Daoy (cell line): ENCODE measurements at regions not wholly inside any gene's neighbourhood (a gene's known extent, or its start where the extent isn't known, plus 50 kb on each side); places are given as distances from the start of the nearest gene placed in this dataset.
"Not testable (repeated sequence)": the region's sequence is repeated elsewhere in the genome, so short reads cannot be mapped to it uniquely, and the experiment has no call there.

ENCODE experiments used
- DNase-seq: peaks from one replicate; pipeline ENCODE4 v3.0.0-alpha.2; 2015; ENCODE audit warnings: low read depth

DNA sequence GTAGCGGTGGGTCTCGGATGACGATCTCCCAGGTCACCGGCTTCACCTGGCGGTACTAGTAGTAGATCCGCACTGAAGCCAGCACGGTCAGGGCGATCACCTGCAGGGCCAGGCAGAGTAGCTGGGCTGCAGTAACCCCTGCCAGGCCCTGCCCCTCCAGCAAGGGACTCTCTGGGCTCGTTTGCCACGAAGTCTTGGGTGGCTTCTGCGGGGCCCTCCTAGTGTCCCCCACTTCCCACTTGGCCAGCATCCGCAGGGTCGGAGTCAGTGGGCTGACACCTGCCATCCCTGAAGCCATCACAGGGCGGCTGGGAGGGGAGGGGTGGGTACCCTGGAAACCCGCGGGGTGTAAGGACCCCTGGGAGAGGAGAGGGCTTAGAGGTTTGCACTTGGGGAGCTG is 214.0 kb downstream of the OR4C45 start:
- no peak for DNase-seq

DNA sequence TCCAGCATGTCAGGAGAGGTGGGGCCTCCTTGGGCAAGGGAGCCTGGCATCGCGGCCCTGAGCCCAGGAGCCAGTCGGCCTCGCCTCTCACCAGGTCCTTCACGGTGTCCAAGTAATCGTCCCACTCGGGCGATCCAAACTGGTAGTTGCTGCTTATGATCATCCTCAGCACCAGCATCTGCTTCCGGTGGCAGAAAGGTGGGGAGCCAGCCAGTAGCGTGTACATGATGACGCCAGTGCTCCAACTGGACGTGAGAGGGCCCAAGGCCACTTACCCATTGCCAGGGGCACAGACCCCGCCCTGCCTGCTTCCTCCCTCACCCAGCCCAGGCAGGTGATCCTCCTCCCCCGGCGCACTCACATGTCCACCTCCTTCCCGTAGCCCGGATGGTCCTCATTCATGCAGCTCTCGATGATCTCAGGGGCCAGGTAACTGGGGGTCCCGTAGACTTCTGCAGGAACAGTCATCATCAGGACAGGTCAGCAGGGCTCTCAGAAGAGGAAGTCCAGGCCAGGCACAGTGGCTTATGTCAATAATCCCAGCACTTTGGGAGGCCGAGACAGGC is 214.7 kb downstream of the OR4C45 start:
- DNase-seq = no peak

DNA sequence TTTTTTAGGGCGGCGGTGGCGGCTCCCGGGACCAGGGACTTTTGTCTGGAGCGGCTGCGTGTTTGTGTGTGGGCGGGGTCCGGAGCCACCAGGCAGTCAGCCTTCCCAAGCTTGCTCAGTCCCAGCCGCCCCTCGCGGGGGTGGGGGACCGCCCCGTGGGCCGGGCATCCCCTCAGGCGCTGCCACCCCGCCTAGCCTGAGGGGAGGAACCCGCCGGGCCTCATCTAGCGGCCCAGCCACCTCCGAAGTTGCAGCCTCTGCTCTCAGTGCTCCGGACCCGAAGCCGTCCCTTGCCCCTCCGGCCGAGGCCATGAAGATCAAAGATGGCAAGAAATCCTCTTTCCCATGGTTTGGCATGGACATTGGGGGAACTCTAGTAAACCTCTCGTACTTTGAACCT is 235.2 kb downstream of the OR4C45 start:
- no peak for DNase-seq

DNA sequence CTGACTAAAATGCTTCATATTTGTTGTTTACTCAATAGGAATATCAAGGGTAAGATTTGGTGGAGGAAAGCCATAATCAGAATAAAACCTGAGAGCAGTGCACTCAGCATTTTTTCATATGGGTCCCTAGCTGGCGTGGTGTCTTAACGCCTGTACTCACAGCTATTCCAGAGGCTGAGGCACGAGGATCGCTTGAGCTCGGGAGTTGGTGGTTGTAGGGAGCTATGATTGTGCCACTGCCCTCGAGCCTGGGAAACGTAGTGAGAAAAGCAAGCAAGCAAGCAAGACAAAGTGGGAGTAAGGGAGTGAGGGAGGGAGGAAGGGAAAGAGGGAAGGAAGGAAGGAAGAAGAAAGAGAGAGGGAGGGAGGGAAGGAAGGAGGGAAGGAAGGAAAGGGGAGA is 242.5 kb downstream of the OR4C45 start:
- no peak for DNase-seq

DNA sequence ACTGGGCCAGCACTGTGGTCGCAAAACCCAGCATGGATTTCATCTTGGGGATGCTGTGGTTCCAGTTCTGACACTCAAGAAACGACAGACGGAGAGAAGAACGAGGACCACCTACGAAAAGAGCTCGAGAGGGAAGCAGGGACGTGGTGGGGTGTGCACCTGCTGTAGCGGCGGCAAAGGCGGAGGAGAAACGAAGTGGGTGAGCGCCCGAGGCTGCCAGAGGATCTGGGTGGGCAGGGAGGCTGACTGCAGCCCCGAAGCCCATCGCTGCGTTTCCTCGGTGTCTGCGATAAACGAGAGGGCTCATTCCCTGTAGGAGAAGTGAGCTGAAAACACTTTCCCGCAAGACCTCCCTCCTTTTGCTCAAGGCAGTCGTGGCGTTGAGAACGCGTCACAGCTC is 246.1 kb downstream of the OR4C45 start:
- no peak for DNase-seq

DNA sequence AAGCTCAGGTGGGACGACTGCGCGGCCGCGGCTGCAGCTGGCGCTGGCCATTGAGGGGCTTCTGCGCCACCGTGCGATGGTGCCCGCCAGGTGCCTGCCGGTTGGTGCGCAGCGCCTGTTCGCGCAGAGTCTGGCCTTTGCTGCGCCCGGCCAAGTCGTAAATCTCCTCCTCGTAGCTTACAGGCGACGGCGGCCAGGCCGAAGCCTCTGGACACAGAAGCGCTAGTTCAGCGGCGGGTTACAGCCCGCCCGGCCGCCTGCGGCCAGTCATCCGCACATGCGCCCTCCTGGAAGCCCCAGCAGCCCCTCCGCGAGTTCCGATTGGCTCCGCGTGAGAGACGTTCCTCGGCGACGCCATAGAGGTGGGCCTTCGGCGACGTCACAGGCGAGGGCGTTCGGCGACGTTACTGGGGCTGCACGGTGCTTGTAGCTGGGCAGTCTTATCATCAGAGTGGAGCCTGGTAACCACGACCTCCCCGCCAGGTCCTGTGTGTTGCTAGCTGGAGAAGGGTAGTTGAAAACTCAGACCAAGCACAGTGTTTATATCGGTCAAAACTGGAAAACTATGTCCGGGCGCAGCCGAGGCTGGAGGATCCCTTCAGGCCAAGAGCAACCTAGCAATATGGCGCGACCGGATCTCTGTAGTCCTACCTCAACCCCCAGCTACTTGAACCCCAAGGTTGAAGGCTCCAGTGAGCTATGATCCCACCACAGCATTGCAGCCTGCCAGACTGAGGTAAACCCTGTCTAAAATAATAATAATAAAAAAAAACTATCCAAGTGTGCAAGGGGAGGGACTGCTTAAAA is 265.7 kb downstream of the OR4C45 start:
- peak; percentile 34 for DNase-seq

DNA sequence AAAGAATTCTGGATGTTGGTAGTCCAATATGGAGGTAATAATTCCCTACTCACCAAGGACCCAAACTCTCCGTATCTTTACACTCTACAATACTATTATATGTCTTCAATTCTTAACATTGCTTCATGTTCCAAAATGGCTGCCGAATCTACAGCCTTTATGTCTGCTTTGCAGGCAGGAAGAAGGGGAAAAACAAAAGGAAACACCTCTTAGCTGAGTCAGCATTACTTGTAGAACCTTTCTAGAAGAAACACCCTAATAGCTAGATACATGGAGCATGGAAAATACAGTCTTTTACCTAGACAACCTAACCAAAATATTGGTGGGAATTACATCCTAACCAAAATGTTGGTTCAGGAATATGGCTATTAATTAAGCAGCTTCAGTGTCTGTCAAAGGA is 298.0 kb downstream of the OR4C45 start:
- not testable (repeated sequence) for DNase-seq

DNA sequence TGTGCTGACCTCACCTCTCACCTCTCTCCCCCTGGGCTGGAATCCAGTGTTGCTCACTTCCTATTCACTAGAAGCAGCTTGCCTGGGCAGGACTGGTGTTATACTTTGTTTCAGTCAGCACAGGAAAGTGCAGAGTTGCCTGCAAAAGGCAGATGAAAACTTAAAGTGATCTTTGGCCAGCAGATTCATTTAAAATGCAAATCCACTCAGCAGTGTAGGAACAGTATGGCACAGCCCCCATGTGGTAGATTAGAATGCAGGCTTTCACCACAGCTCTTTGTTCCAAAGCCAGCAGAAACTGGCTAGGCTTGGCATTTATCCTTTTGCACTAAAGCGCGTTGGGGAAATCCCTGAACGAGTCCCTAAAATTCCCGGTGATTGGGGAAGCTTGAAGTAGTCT is 301.2 kb downstream of the OR4C45 start:
- no peak for DNase-seq

DNA sequence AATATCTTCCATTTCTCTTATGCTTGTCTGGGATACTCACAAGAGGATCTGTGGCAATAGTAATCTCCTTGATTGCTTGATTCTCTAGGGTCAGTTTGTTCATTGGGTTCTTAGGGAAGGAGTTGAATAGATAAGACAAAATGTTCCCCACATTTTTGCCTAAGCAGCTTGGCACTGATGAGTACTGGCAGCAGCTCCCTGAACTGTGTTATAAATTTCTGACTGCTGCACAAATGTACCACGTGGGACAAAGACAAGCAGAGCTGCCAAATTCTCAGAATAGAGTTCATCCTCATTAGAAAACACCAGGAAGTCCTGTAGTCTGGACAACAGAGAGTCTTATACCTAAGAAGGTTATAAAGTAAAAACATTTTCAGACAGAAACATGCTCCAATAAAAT is 304.8 kb downstream of the OR4C45 start:
- not testable (repeated sequence) for DNase-seq

DNA sequence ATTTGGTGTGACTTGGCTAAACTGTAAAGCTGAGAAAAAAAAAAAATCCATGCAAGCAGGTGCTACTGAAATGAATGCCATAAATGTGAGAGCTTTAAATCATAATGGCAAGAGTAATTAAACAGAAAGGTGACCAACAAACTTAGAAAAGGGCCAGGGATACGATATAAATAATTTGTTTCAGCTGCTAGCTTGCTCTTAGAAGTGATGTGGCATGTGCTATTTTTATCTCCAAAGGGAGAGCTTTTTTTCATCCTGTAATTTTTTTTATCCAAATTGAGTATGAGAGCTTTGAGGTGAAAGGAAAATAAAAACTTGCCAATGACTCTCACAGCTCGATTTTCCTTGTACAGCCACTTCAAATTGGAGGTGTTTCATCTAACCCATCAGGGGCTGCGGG is 315.3 kb downstream of the OR4C45 start:
- not testable (repeated sequence) for DNase-seq

DNA sequence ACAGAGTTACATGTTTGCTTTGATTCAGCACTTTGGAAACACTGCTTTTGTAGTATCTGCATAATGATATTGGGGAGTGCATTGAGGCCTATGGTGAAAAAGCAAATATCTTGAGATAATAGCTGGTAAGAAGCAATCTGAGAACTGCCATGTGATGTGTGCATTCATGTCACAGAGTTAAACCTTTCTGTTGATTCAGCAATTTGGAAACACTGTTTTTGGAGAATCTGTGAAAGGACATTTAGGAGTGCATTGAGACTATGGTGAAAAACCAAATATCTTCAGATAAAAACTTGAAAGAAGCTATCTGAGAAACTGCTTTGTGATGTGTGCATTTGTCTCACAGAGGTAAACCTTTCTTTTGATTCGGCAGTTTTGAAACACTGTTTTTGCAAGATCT is 346.8 kb downstream of the OR4C45 start:
- DNase-seq = no peak

DNA sequence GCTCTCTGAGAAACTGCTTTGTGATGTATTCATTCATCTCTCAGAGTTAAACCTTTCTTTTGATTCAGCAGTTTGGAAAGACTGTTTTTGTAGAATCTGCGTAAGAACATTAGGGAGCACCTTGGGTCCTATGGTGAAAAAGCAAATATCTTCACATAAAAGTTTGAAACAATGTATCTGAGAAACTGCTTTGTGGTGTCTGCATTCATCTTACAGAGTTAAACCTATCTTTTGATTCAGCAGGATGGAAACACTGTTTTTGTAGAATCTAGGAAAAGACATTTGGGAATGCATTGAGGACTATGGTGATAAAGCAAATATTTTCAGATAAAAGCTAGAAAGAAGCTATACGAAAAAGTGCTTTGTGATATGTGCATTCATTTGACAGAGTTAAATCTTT is 361.3 kb downstream of the OR4C45 start:
- DNase-seq = no peak

DNA sequence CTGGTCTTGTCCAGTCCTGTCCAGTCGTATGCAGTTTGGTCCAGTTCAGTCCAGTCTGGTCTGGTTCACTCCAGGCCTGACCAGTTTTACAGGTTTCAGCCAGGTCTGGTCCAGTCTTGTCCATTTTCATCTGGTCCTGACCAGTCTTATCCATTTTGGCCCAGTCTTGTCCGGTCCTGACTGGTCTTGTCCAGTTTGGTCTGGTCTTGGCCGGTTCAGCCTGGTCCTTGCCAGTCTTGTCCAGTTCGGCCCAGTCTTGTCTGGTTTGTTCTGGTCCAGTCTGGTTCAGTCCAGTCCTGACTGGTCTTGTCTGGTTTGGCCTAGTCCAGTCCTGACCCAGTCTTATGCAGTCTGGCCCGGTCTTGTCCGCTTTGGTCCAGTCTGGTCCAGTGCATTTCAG is 380.2 kb downstream of the OR4C45 start:
- no peak for DNase-seq

DNA sequence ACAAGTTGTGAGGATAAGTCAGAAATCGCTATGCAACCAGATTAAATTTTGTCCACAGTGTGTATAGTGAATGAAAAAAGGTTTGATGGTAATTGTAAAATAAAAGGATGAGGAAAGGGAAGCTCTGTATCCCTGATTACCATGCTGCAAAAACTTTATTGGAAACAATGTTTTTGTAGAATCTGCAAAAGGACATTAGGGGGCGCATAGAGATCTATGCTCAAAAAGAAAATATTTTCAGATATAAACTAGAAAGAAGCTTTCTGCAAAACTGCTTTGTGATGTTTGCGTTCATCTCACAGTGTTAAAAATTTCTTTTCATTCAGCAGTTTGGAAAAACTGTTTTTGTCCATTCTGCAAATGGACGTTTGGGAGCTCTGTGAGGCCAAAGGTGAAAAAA is 390.5 kb downstream of the OR4C45 start:
- no peak for DNase-seq
